ENCODE measurements at regions not wholly inside any gene's neighbourhood (a gene's known extent, or its start where the extent isn't known, plus 50 kb on each side); places are given as distances from the start of the nearest gene placed in this dataset.

DNA sequence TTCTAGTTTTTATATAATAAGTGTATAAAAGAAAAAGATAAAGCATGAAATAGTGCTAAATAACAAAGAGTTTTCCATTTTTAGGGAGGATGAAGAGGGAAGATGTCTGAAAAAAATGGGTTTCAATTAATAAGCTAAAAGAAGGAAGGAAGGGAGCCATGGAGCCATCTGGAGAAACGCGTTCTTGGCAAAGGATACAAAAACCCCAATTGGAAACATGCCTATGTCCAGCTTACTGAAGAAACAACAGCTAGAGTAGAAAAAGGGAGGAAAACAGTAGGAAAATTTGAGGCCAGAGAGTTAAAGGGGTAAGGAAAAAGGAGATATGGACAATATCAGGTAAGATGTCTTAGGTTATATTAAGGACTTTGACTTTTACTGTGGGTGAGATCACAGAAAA, 416.2 kb upstream of the GHITM start:
- Histone ChIP-seq H2AFZ (ENCODE audit: insufficient read depth, low read depth, low read length, poor library complexity, severe bottlenecking) (no peak overlapping the region), H3K27me3 (ENCODE audit: control insufficient read depth in 2 of 2, insufficient read depth in 2 of 2, low read length in 2 of 2) (no peaks in the 10 kb centered on the region), H3K9me3 (replicated peaks in 1 of 2; ENCODE audit: control insufficient read depth in 1 of 2, insufficient read depth in 1 of 2, low read length in 2 of 2) (no peaks in the 10 kb centered on the region), H3K36me3 (replicated peaks in 1 of 2; ENCODE audit: control insufficient read depth in 1 of 2, insufficient read depth in 2 of 2, low read length in 2 of 2) (no peaks in the 10 kb centered on the region), H3K4me3 (replicated peaks in 1 of 3; ENCODE audit: low read depth in 2 of 3, low read length in 3 of 3) (no peak overlapping the region), H3K4me2 (replicated peaks; ENCODE audit: extremely low read depth, low read length, poor library complexity, severe bottlenecking) (no peak overlapping the region), H3K4me1 (ENCODE audit: control insufficient read depth in 1 of 2, insufficient read depth in 2 of 2, low read length in 2 of 2) (no peaks in the 10 kb centered on the region), H3K79me2 (ENCODE audit: insufficient read depth, low read length) (no peaks in the 10 kb centered on the region), H3K9ac (ENCODE audit: insufficient read depth, low read length, poor library complexity, severe bottlenecking) (no peak overlapping the region), H4K20me1 (ENCODE audit: insufficient read depth, low read length) (no peaks in the 10 kb centered on the region), H3K27ac (ENCODE audit: low read depth in 1 of 2, low read length in 2 of 2) (no peak overlapping the region)
- intact Hi-C loops (cut with micrococcal nuclease), result no loop called here
- WGBS (ENCODE audit: insufficient coverage), result no CpG with 5 or more reads among the region's 2 CpGs
- Mint-ChIP-seq H3K36me3 (no peaks in the 10 kb centered on the region), H3K27me3 (ENCODE audit: low read depth in 3 of 3) (peaks cover 0 to 2% (median 0%) of the 10 kb centered on the region in 3 donors), H3K4me1 (no peaks in the 10 kb centered on the region), H3K27ac (no peak overlapping the region), H3K9me3 (peaks cover 0 to 7% (median 2%) of the 10 kb centered on the region in 7 donors), H3K4me3 (no peak overlapping the region)
- TF ChIP-seq, protein P1, sequence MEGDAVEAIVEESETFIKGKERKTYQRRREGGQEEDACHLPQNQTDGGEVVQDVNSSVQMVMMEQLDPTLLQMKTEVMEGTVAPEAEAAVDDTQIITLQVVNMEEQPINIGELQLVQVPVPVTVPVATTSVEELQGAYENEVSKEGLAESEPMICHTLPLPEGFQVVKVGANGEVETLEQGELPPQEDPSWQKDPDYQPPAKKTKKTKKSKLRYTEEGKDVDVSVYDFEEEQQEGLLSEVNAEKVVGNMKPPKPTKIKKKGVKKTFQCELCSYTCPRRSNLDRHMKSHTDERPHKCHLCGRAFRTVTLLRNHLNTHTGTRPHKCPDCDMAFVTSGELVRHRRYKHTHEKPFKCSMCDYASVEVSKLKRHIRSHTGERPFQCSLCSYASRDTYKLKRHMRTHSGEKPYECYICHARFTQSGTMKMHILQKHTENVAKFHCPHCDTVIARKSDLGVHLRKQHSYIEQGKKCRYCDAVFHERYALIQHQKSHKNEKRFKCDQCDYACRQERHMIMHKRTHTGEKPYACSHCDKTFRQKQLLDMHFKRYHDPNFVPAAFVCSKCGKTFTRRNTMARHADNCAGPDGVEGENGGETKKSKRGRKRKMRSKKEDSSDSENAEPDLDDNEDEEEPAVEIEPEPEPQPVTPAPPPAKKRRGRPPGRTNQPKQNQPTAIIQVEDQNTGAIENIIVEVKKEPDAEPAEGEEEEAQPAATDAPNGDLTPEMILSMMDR (IDR thresholded peaks at IDR 0.05), result no peak
- DNase-seq, result no peak

DNA sequence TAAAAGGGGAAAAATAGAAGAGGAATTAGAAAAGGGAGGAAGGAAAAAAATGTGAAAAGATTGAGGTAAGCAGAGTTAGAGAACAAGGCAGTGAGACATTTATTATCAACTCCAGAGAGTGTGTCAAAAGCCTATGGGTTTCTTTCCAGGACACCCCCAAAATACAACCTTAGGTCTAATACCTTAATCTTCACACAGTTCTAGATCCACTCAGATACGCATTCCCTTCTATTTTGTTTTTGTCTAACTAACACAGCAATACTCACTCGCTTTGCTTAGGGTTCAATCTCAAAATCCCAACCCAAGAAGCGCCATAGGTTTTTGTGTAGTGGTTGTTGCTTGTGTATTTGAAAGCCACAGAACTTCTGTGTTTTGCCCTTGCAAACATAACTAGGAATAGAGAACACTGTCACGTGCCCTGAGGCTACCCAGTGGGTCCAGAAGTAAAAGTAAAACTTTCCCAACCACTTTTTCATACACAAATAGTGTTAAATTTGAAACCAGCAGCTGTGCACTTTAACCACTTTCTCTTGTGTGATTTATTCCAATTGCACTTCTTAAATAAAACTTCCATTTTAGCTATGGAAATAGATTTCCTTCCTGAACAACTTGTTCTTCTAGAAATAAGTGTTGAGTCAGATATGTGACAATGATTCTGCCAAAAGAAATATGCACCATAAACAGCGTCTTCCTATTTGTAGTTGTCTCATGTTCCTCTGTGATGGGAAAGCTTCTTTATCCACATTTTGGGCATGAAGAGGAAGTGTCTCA, 414.7 kb upstream of the GHITM start:
- Histone ChIP-seq H3K79me2 (ENCODE audit: insufficient read depth, low read length) (no peaks in the 10 kb centered on the region), H3K27ac (ENCODE audit: low read depth in 1 of 2, low read length in 2 of 2) (no peak overlapping the region), H3K36me3 (replicated peaks in 1 of 2; ENCODE audit: control insufficient read depth in 1 of 2, insufficient read depth in 2 of 2, low read length in 2 of 2) (no peaks in the 10 kb centered on the region), H3K4me3 (replicated peaks in 1 of 3; ENCODE audit: low read depth in 2 of 3, low read length in 3 of 3) (no peak overlapping the region), H3K4me2 (replicated peaks; ENCODE audit: extremely low read depth, low read length, poor library complexity, severe bottlenecking) (no peak overlapping the region), H3K9me3 (replicated peaks in 1 of 2; ENCODE audit: control insufficient read depth in 1 of 2, insufficient read depth in 1 of 2, low read length in 2 of 2) (no peaks in the 10 kb centered on the region), H3K4me1 (ENCODE audit: control insufficient read depth in 1 of 2, insufficient read depth in 2 of 2, low read length in 2 of 2) (no peaks in the 10 kb centered on the region), H3K9ac (ENCODE audit: insufficient read depth, low read length, poor library complexity, severe bottlenecking) (no peak overlapping the region), H4K20me1 (ENCODE audit: insufficient read depth, low read length) (no peaks in the 10 kb centered on the region), H2AFZ (ENCODE audit: insufficient read depth, low read depth, low read length, poor library complexity, severe bottlenecking) (no peak overlapping the region), H3K27me3 (ENCODE audit: control insufficient read depth in 2 of 2, insufficient read depth in 2 of 2, low read length in 2 of 2) (no peaks in the 10 kb centered on the region)
- H3K4me3 Mint-ChIP-seq, result no peak overlapping the region
- peaks cover 0 to 2% (median 0%) of the 10 kb centered on the region in 3 donors for H3K27me3 Mint-ChIP-seq (ENCODE audit: low read depth in 3 of 3)
- DNase-seq, result no peak
- 71% methylated on average over 1 of the region's 5 CpGs for WGBS (ENCODE audit: insufficient coverage)
- H3K4me1 Mint-ChIP-seq, result no peaks in the 10 kb centered on the region
- no peaks in the 10 kb centered on the region for H3K36me3 Mint-ChIP-seq
- no peak overlapping the region for H3K27ac Mint-ChIP-seq
- TF ChIP-seq, protein P1 (IDR thresholded peaks at IDR 0.05), result no peak
- intact Hi-C loops (cut with micrococcal nuclease), result no loop called here
- H3K9me3 Mint-ChIP-seq, result peaks cover 0 to 7% (median 2%) of the 10 kb centered on the region in 7 donors

Data from CD14-positive monocyte (primary cell).